Nucleus accumbens (tissue), 56 donors: ENCODE measurements at regions not wholly inside any gene's neighbourhood (a gene's known extent, or its start where the extent isn't known, plus 50 kb on each side); places are given as distances from the start of the nearest gene placed in this dataset.

Experiments
- DNase-seq, 56 donors: peaks; one replicate each; lab custom pipeline; 2025; lab: John Stamatoyannopoulos, UW

- no peak for DNase-seq
Observed at GRCh38 chr4:1589098-1589497, 95.0 kb downstream of the FAM53A start.

GRCh38 chr4:1588306-1588705 lies 95.8 kb downstream of the FAM53A start:
- DNase-seq: no peak

GRCh38 chr4:1584498-1584897 lies 99.6 kb downstream of the FAM53A start:
- DNase-seq: no peak

- DNase-seq: no peak
Observed at GRCh38 chr4:1583859-1584258, 100.3 kb downstream of the FAM53A start.

- DNase-seq: no peak
Observed at GRCh38 chr4:1583051-1583785, 100.9 kb downstream of the FAM53A start.

GRCh38 chr4:1582227-1582626 lies 101.9 kb downstream of the FAM53A start:
- no peak for DNase-seq

GRCh38 chr4:1581164-1581894 lies 102.8 kb downstream of the FAM53A start:
- peak in 25 of 56 donors; percentile 4 to 66 (median 24) for DNase-seq

GRCh38 chr4:1580692-1581012 lies 103.5 kb downstream of the FAM53A start:
- peak in 2 of 56 donors; percentile 11 to 39 for DNase-seq

- peak in 27 of 56 donors; percentile 9 to 81 (median 32) for DNase-seq
Observed at GRCh38 chr4:1579901-1580691, 104.0 kb downstream of the FAM53A start.

- peak in 12 of 56 donors; percentile 6 to 67 (median 24) for DNase-seq
Observed at GRCh38 chr4:1579001-1579900, 104.9 kb downstream of the FAM53A start.

- DNase-seq: peak in 1 of 56 donors; percentile 14
Observed at GRCh38 chr4:1578251-1578773, 105.8 kb downstream of the FAM53A start.

GRCh38 chr4:1577822-1578217 lies 106.3 kb downstream of the FAM53A start:
- no peak for DNase-seq

GRCh38 chr4:1576961-1577821 lies 106.9 kb downstream of the FAM53A start:
- DNase-seq: no peak

- no peak for DNase-seq
Observed at GRCh38 chr4:1576304-1576960, 107.7 kb downstream of the FAM53A start.

GRCh38 chr4:1575418-1576303 lies 108.5 kb downstream of the FAM53A start:
- DNase-seq: no peak

GRCh38 chr4:1574601-1575417 lies 109.3 kb downstream of the FAM53A start:
- DNase-seq: no peak
